Activated T-helper 2 cell treated with anti-CD3 and anti-CD28 coated beads, Interferon-gamma antibody, Interleukin-2, Interleukin-4, amounts not matched to agents 10 μg/mL and 5 μg/mL and 100 μg/mL, durations not matched to agents 14 hours and 24 hours and 36 hours (primary cell): ENCODE measurements at regions not wholly inside any gene's neighbourhood (a gene's known extent, or its start where the extent isn't known, plus 50 kb on each side); places are given as distances from the start of the nearest gene placed in this dataset.

Experiments used
- DNase-seq: peaks from one replicate; pipeline ENCODE4 v3.0.0; 2021; ENCODE audit warnings: low spot score
- H3K27ac Mint-ChIP-seq: one replicate; pipeline ENCODE4 v1.8.0; 2021; ENCODE audit warnings: mixed read lengths
- H3K27me3 Mint-ChIP-seq: one replicate; pipeline ENCODE4 v1.8.0; 2021; ENCODE audit warnings: low read depth, mixed read lengths
- H3K36me3 Mint-ChIP-seq: one replicate; pipeline ENCODE4 v1.8.0; 2021; ENCODE audit warnings: low read depth, mixed read lengths
- H3K4me1 Mint-ChIP-seq: one replicate; pipeline ENCODE4 v1.8.0; 2021; ENCODE audit warnings: low read depth, mixed read lengths
- H3K4me3 Mint-ChIP-seq: one replicate; pipeline ENCODE4 v1.8.0; 2021; ENCODE audit warnings: low read depth, mild to moderate bottlenecking, moderate library complexity, mixed read lengths
- H3K9me3 Mint-ChIP-seq: one replicate; pipeline ENCODE4 v1.8.0; 2021; ENCODE audit warnings: mixed read lengths
- intact Hi-C: fragments of 100-400 bp; cut with micrococcal nuclease; formaldehyde crosslinking; loops from one replicate; pipeline ENCODE4 v1.15.1; 2023

DNA sequence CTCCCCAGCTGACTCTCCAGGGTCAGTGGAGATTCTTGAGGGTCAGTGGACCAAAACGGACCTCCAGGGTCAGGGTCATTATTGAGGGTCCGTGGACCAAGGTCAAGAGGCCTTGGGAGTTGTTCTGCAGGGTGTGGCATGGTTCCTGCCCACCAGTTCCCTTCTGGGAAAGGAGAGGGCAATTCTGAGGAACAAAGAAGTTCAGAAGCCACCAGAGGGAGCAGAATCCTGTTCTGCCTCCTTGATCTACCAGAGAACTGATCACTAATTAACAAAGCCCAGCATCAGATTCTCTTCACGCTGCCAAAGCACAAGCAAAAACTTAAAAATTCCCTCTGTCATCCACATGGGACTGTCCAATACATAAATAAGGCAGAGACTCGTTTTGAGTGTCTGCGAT lies 263.4 kb downstream of the DHX35 start:
- H3K36me3 Mint-ChIP-seq = no peaks in the 10 kb centered on the region
- H3K9me3 Mint-ChIP-seq = no peaks in the 10 kb centered on the region
- intact Hi-C loops = no loop called here
- no peak overlapping the region for H3K4me3 Mint-ChIP-seq
- H3K27ac Mint-ChIP-seq = no peak overlapping the region
- DNase-seq = no peak
- no peaks in the 10 kb centered on the region for H3K27me3 Mint-ChIP-seq
- H3K4me1 Mint-ChIP-seq = no peaks in the 10 kb centered on the region

DNA sequence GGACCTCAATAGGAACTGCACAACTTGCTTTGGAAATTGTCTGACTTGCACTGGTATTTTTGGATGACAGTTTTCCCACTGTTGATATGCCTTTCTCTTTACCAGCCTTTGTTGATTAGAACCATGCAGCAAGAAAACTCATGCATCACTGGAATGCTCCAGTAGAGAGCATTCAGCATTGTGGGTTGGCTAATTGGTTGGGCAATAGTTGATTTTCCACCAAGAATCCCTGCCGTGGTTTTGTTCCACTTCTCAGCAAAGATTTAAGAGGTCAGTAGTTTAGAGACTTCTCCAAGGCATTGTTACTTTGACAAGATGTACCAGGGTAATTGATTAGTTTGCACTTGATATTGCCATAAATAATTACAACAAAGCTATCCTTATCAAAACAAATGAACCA lies 260.0 kb downstream of the DHX35 start:
- H3K27me3 Mint-ChIP-seq = no peaks in the 10 kb centered on the region
- intact Hi-C loops = no loop called here
- no peaks in the 10 kb centered on the region for H3K9me3 Mint-ChIP-seq
- no peak overlapping the region for H3K4me3 Mint-ChIP-seq
- no peak overlapping the region for H3K27ac Mint-ChIP-seq
- H3K4me1 Mint-ChIP-seq = no peaks in the 10 kb centered on the region
- no peaks in the 10 kb centered on the region for H3K36me3 Mint-ChIP-seq
- DNase-seq = no peak

GRCh38 chr20:39216195-39216594 lies 254.1 kb downstream of the DHX35 start:
- H3K27me3 Mint-ChIP-seq = no peaks in the 10 kb centered on the region

GRCh38 chr20:39214828-39215227 lies 252.7 kb downstream of the DHX35 start:
- H3K27me3 Mint-ChIP-seq = no peaks in the 10 kb centered on the region
- no peaks in the 10 kb centered on the region for H3K36me3 Mint-ChIP-seq
- no peaks in the 10 kb centered on the region for H3K4me1 Mint-ChIP-seq
- H3K9me3 Mint-ChIP-seq = no peaks in the 10 kb centered on the region
- intact Hi-C loops = no loop called here
- no peak overlapping the region for H3K4me3 Mint-ChIP-seq
- no peak for DNase-seq
- H3K27ac Mint-ChIP-seq = no peak overlapping the region

More at GRCh38 chr20:39216195-39216594, 254.1 kb downstream of the DHX35 start:
- intact Hi-C loops = no loop called here
- H3K4me3 Mint-ChIP-seq = no peak overlapping the region
- no peak overlapping the region for H3K27ac Mint-ChIP-seq
- no peaks in the 10 kb centered on the region for H3K36me3 Mint-ChIP-seq
- H3K9me3 Mint-ChIP-seq = no peaks in the 10 kb centered on the region
- no peaks in the 10 kb centered on the region for H3K4me1 Mint-ChIP-seq
- no peak for DNase-seq

DNA sequence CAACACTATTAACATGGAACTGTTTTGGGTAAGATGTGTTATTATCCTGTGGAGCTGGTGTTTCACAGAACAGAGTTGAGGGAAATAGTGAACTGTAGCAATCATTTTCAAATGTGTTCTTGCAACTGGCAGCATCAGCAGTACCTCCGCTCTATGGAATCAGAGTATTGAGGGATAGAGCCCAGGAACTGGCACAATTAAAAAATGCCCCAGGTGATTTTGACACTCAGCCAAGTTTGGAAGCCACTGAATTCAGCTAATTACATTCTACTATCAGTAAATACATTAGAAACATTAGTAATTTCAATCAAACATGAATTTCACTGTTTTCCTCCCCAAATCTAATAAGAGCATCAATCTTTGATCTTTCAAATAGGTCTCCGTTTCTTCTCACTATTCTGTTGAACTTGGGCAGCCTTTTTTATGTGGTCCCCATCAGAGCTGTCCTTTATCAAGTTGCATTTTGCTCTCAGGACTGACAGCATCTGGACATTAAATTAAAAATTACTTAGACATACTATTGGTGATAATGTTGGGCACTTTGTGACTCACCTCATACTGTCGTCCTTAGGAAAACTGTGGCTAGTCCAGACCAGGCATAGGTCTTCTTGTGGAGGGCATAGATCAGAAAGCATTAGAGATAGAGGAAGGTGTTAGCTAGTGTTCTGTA lies 251.5 kb downstream of the DHX35 start:
- DNase-seq = no peak
- H3K36me3 Mint-ChIP-seq = no peaks in the 10 kb centered on the region
- no peaks in the 10 kb centered on the region for H3K9me3 Mint-ChIP-seq
- H3K4me3 Mint-ChIP-seq = no peak overlapping the region
- H3K27me3 Mint-ChIP-seq = no peaks in the 10 kb centered on the region
- H3K27ac Mint-ChIP-seq = no peak overlapping the region
- intact Hi-C loops = no loop called here
- H3K4me1 Mint-ChIP-seq = no peaks in the 10 kb centered on the region

DNA sequence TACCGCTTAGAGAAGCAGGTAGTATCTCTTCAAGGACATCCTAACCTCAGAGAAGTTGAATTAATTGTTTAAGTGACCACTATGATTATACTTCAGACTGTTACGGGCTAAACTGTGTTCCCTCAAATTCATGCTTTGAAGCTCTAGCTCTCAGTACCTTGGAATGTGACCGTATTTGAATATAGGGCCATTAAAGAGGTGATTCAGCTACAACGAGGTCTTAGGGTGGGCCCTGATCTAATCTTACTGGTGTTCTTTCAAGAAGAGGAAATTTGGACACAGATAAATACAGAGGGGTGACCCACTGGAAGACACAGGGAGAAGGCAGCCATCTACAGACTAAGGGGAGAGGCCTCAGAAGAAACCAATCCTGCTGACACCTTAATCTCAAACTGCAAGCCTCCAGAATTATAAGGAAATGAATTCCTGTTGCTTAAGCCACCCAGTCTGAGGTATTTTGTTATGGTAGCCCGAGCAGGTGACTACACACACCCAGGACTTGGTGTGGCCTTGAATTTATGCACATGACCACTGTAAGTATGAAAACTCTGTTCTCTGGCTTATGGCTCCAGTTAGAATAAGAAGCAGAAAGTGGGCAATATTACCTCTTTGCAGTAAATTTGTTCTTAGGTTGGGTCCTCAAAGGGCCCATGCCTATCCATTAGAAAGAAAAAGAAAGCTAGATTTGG lies 249.1 kb downstream of the DHX35 start:
- no peaks in the 10 kb centered on the region for H3K36me3 Mint-ChIP-seq
- H3K27me3 Mint-ChIP-seq = no peaks in the 10 kb centered on the region
- no peak overlapping the region for H3K27ac Mint-ChIP-seq
- no peak for DNase-seq
- no peaks in the 10 kb centered on the region for H3K9me3 Mint-ChIP-seq
- H3K4me3 Mint-ChIP-seq = no peak overlapping the region
- intact Hi-C loops = no loop called here
- no peaks in the 10 kb centered on the region for H3K4me1 Mint-ChIP-seq

- no peak overlapping the region for H3K27ac Mint-ChIP-seq
- intact Hi-C loops = no loop called here
- H3K27me3 Mint-ChIP-seq = no peaks in the 10 kb centered on the region
- no peaks in the 10 kb centered on the region for H3K4me1 Mint-ChIP-seq
- H3K4me3 Mint-ChIP-seq = no peak overlapping the region
- H3K36me3 Mint-ChIP-seq = no peaks in the 10 kb centered on the region
- no peaks in the 10 kb centered on the region for H3K9me3 Mint-ChIP-seq
- no peak for DNase-seq
Observed at GRCh38 chr20:39210341-39211036, 248.3 kb downstream of the DHX35 start.

- Mint-ChIP-seq H3K27me3 (no peaks in the 10 kb centered on the region), H3K27ac (no peak overlapping the region), H3K4me1 (no peaks in the 10 kb centered on the region), H3K36me3 (no peaks in the 10 kb centered on the region), H3K4me3 (no peak overlapping the region), H3K9me3 (no peaks in the 10 kb centered on the region)
- intact Hi-C loops = no loop called here
- DNase-seq = no peak
Observed at GRCh38 chr20:39206899-39207564, 244.9 kb downstream of the DHX35 start.

GRCh38 chr20:39195582-39196021 lies 233.5 kb downstream of the DHX35 start:
- intact Hi-C loops = no loop called here
- Mint-ChIP-seq H3K9me3 (no peaks in the 10 kb centered on the region), H3K36me3 (no peaks in the 10 kb centered on the region), H3K4me1 (no peaks in the 10 kb centered on the region), H3K4me3 (no peak overlapping the region), H3K27ac (no peak overlapping the region), H3K27me3 (no peaks in the 10 kb centered on the region)
- no peak for DNase-seq

DNA sequence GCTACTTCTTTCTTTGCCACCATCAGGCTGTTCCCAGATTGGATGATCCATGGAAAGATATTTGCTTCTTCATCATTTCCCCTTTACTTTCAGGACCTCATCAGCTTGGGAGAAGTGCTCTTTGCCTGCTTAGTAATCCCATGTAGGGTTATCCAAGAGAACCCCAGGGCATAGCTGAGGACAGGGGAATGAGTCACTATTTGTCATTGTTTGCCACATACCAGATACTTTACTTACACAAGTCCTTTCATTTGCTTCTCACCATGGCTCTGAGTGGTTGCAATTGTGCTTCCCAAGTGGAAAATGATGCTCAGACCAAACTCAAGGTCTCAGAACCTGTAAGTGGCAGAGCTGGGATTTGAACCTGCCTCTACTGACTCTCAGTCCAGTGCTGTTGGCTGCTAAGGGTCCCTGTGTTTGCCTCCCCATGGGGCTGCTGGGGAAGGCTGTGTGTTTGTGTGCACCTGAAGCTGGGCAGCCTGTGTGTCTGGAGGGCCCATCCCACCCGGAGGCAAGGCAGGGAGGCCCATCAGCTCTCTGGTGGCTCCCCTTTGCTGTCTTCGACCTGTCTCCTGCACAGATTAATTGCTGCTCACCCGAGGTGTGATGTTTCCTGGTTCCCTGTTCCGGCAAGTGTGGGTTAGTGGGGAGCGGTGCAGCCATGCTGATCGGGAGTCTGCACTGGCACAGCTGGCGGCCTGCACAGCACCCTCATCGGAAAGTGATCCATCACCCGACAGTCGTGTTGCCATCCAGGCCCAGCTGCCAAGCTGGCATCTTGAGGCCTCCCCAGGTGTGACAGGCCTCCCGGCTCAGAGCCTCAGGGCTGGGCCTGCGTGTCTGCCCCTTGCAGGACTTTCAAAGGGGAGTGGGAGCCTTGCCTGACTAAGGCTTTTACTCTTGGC lies 228.8 kb downstream of the DHX35 start:
- no peaks in the 10 kb centered on the region for H3K27me3 Mint-ChIP-seq
- DNase-seq = no peak
- intact Hi-C loops = no loop called here
- no peaks in the 10 kb centered on the region for H3K36me3 Mint-ChIP-seq
- no peak overlapping the region for H3K4me3 Mint-ChIP-seq
- H3K4me1 Mint-ChIP-seq = no peaks in the 10 kb centered on the region
- H3K27ac Mint-ChIP-seq = no peak overlapping the region
- no peaks in the 10 kb centered on the region for H3K9me3 Mint-ChIP-seq

- intact Hi-C loops = no loop called here
- Mint-ChIP-seq H3K9me3 (peaks cover 8% of the 10 kb centered on the region), H3K4me1 (no peaks in the 10 kb centered on the region), H3K4me3 (no peak overlapping the region), H3K27ac (no peak overlapping the region), H3K27me3 (no peaks in the 10 kb centered on the region), H3K36me3 (no peaks in the 10 kb centered on the region)
- DNase-seq = no peak
Observed at GRCh38 chr20:39188266-39188765, 226.2 kb downstream of the DHX35 start.

DNA sequence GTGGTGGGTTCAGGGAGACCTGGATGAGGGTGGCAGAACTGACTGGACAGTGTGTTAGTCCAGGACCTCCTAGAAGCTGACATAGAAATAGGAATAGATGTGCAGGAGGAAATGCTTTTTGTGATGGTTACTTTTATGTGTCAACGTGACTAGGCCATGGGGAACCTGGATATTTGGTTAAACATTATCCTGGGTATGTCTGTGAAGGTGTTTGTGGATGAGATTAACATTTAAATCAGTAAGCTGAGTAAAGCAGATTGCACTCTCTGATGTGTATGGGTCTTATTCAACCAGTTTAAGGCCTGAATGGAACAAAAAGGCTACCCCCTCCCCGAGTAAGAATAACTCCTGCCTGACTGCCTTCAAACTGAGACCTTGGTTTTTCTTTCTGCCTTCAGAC lies 219.3 kb downstream of the DHX35 start:
- Mint-ChIP-seq H3K4me3 (no peak overlapping the region), H3K9me3 (peaks cover 8% of the 10 kb centered on the region), H3K27ac (no peak overlapping the region), H3K27me3 (peaks cover 2% of the 10 kb centered on the region), H3K36me3 (no peaks in the 10 kb centered on the region), H3K4me1 (no peaks in the 10 kb centered on the region)
- intact Hi-C loops = no loop called here
- no peak for DNase-seq
